H1 (cell line): ENCODE measurements at regions not wholly inside any gene's neighbourhood (a gene's known extent, or its start where the extent isn't known, plus 50 kb on each side); places are given as distances from the start of the nearest gene placed in this dataset.

Experiments
- CTCF ChIA-PET: fragments of 300-600 bp; sonication (Branson Sonifier 250); formaldehyde crosslinking; loops from one replicate; lab custom pipeline; 2021; ENCODE audit not compliant: partially characterized antibody; lab: Charles Lee
- POLR2A ChIA-PET: fragments of 300-600 bp; sonication (Branson Sonifier 250); formaldehyde crosslinking; loops from one replicate; lab custom pipeline; 2021; ENCODE audit warnings: inconsistent platforms; ENCODE audit not compliant: partially characterized antibody; lab: Charles Lee
- DNase-seq, 2 experiments: peaks; one replicate each; pipeline versions ENCODE4 v3.0.0 to v3.0.0-alpha.2; 2010 to 2022; ENCODE audit warnings: low spot score in 2 of 2, low read depth in 1 of 2, mixed read lengths in 1 of 2
- FAIRE-seq: peaks from 2 replicates; lab custom pipeline; 2011; peaks lifted over from hg19 to GRCh38; lab: Jason Lieb, UNC
- H2AFZ ChIP-seq: 2 replicates; pipeline ENCODE4 v1.8.1; 2012; ENCODE audit warnings: low read length, inconsistent platforms
- H2AK5ac ChIP-seq: 2 replicates; pipeline ENCODE4 v1.6.1; 2013; ENCODE audit warnings: low read depth, low read length
- H2BK120ac ChIP-seq: replicated peaks from 2 replicates; pipeline ENCODE3; 2013; ENCODE audit warnings: low read depth, low read length, inconsistent platforms
- H2BK12ac ChIP-seq: 2 replicates; pipeline ENCODE4 v1.6.1; 2013; ENCODE audit warnings: low read depth, low read length
- H2BK15ac ChIP-seq: 2 replicates; pipeline ENCODE4 v1.6.1; 2013; ENCODE audit warnings: low read length
- H2BK20ac ChIP-seq: 2 replicates; pipeline ENCODE4 v1.6.1; 2013; ENCODE audit warnings: low read length
- H2BK5ac ChIP-seq: 2 replicates; pipeline ENCODE4 v1.6.1; 2013; ENCODE audit warnings: low read depth, low read length
- H3K14ac ChIP-seq: 2 replicates; pipeline ENCODE4 v1.6.1; 2013; ENCODE audit warnings: inconsistent platforms; ENCODE audit not compliant: insufficient read length
- H3K18ac ChIP-seq: 2 replicates; pipeline ENCODE4 v1.6.1; 2013; ENCODE audit warnings: low read length; ENCODE audit errors: extremely low read depth
- H3K23ac ChIP-seq: 2 replicates; pipeline ENCODE4 v1.6.1; 2013; ENCODE audit warnings: inconsistent platforms; ENCODE audit not compliant: insufficient read length
- H3K23me2 ChIP-seq: 2 replicates; pipeline ENCODE4 v1.6.1; 2013; ENCODE audit warnings: low read depth, low read length
- H3K27ac ChIP-seq: 2 replicates; pipeline ENCODE4 v1.6.1; 2011; ENCODE audit warnings: low read depth, low read length, inconsistent platforms
- H3K27me3 ChIP-seq, 4 experiments: replicated peaks in 1 of 4; 1 replicate in 1 of 4; 2 replicates in 3 of 4; pipeline versions ENCODE4 v1.6.1 to v1.8.1; 2011 to 2013; ENCODE audit warnings: low read length in 3 of 4, mild to moderate bottlenecking in 3 of 4, inconsistent platforms in 2 of 4, mixed read lengths in 2 of 4, moderate library complexity in 1 of 4; ENCODE audit not compliant: control insufficient read depth in 3 of 4, insufficient read depth in 3 of 4; ENCODE audit errors: extremely low read depth in 1 of 4
- H3K36me3 ChIP-seq, 4 experiments: 2 replicates each; pipeline versions ENCODE4 v1.6.1 to v1.8.1; 2011 to 2013; ENCODE audit warnings: mild to moderate bottlenecking in 4 of 4, low read length in 3 of 4, moderate library complexity in 2 of 4, control low read depth in 1 of 4, inconsistent platforms in 1 of 4; ENCODE audit not compliant: insufficient read depth in 4 of 4, control insufficient read depth in 2 of 4
- H3K4ac ChIP-seq: replicated peaks from 2 replicates; pipeline ENCODE3; 2013; ENCODE audit warnings: low read length, low read depth, mixed read lengths, inconsistent platforms; ENCODE audit not compliant: insufficient read length
- H3K4me1 ChIP-seq, 4 experiments: replicated peaks in 1 of 4; 1 replicate in 1 of 4; 2 replicates in 3 of 4; pipeline versions ENCODE4 v1.6.1 to v1.8.1; 2011 to 2013; ENCODE audit warnings: low read length in 3 of 4, inconsistent platforms in 2 of 4, mixed read lengths in 1 of 4; ENCODE audit not compliant: insufficient read depth in 4 of 4, control insufficient read depth in 3 of 4
- H3K4me2 ChIP-seq, 2 experiments: 2 replicates each; pipeline versions ENCODE4 v1.6.1 to v1.8.1; 2011 to 2013; ENCODE audit warnings: low read depth in 2 of 2, low read length in 2 of 2, control low read depth in 1 of 2, inconsistent platforms in 1 of 2, mild to moderate bottlenecking in 1 of 2; ENCODE audit not compliant: insufficient read depth in 1 of 2
- H3K4me3 ChIP-seq, 4 experiments: fragments of 200-600, 300-600 bp in 1 of 4; sonication (generic), shearing (Covaris generic), sonication (Bioruptor Twin) in 1 of 4; 2 replicates each; pipeline versions ENCODE4 v1.5.1 to v1.8.1; 2011 to 2016; ENCODE audit warnings: low read length in 4 of 4, low read depth in 3 of 4, control low read depth in 2 of 4, inconsistent platforms in 2 of 4, mild to moderate bottlenecking in 2 of 4, mixed read lengths in 1 of 4, moderate library complexity in 1 of 4; ENCODE audit not compliant: insufficient read depth in 2 of 4; ENCODE audit errors: extremely low read depth in 1 of 4
- H3K56ac ChIP-seq: replicated peaks from 2 replicates; pipeline ENCODE3; 2013; ENCODE audit warnings: low read depth, mild to moderate bottlenecking, mixed read lengths, low read length, inconsistent platforms; ENCODE audit not compliant: insufficient read length
- H3K79me1 ChIP-seq: 2 replicates; pipeline ENCODE4 v1.6.1; 2013; ENCODE audit warnings: low read depth, low read length, control low read depth
- H3K79me2 ChIP-seq, 2 experiments: 2 replicates each; pipeline versions ENCODE4 v1.6.1 to v1.8.1; 2012 to 2013; ENCODE audit warnings: low read length in 2 of 2, mild to moderate bottlenecking in 2 of 2, inconsistent platforms in 1 of 2; ENCODE audit not compliant: insufficient read depth in 2 of 2, control insufficient read depth in 1 of 2
- H3K9ac ChIP-seq, 4 experiments: replicated peaks in 1 of 4; 1 replicate in 1 of 4; 2 replicates in 3 of 4; pipeline versions ENCODE4 v1.6.1 to v1.8.1; 2011 to 2013; ENCODE audit warnings: low read depth in 3 of 4, low read length in 3 of 4, control low read depth in 2 of 4, mild to moderate bottlenecking in 2 of 4, moderate library complexity in 2 of 4, inconsistent platforms in 1 of 4; ENCODE audit errors: extremely low read depth in 1 of 4
- H3K9me3 ChIP-seq, 2 experiments: 2 replicates each; pipeline versions ENCODE4 v1.6.1 to v1.8.1; 2012 to 2013; ENCODE audit warnings: mild to moderate bottlenecking in 2 of 2, moderate library complexity in 2 of 2, control low read depth in 1 of 2, inconsistent platforms in 1 of 2, low read depth in 1 of 2, low read length in 1 of 2, mixed read lengths in 1 of 2; ENCODE audit not compliant: insufficient read depth in 2 of 2
- H4K20me1 ChIP-seq, 2 experiments: replicated peaks in 1 of 2; 2 replicates each; pipeline versions ENCODE3 to v1.8.1; 2011 to 2013; ENCODE audit warnings: inconsistent platforms in 2 of 2, low read length in 2 of 2, mild to moderate bottlenecking in 1 of 2; ENCODE audit not compliant: insufficient read depth in 2 of 2, control insufficient read depth in 1 of 2
- H4K5ac ChIP-seq: 2 replicates; pipeline ENCODE4 v1.6.1; 2013; ENCODE audit warnings: low read length, low read depth, mixed read lengths, inconsistent platforms; ENCODE audit not compliant: insufficient read length
- H4K8ac ChIP-seq: 2 replicates; pipeline ENCODE4 v1.8.0; 2013; ENCODE audit warnings: mild to moderate bottlenecking, moderate library complexity, low read length, inconsistent platforms; ENCODE audit not compliant: insufficient read depth; ENCODE audit errors: extremely low read depth
- H4K91ac ChIP-seq: replicated peaks from 2 replicates; pipeline ENCODE3; 2013; ENCODE audit warnings: low read length, mixed read lengths, inconsistent platforms; ENCODE audit not compliant: insufficient read length
- CREB1 ChIP-seq: IDR thresholded peaks from 2 replicates; pipeline ENCODE4 v1.6.1; 2012; ENCODE audit warnings: inconsistent platforms
- FOSL1 ChIP-seq: IDR thresholded peaks from 2 replicates; pipeline ENCODE4 v1.6.1; 2011; ENCODE audit warnings: mild to moderate bottlenecking, low read depth, low read length, moderate library complexity; ENCODE audit not compliant: insufficient read depth
- RBBP5 ChIP-seq: IDR thresholded peaks from 2 replicates; pipeline ENCODE4 v1.7.1; 2012; ENCODE audit warnings: low read depth, mild to moderate bottlenecking, inconsistent platforms, low read length, moderate library complexity, borderline replicate concordance
- RFX5 ChIP-seq: IDR thresholded peaks from 2 replicates; pipeline ENCODE4 v1.6.1; 2011; ENCODE audit warnings: low read depth, low read length, improper control_type of control experiment, borderline replicate concordance
- SAP30 ChIP-seq: fragments of 300-600 bp; sonication (generic); IDR thresholded peaks from 2 replicates; pipeline ENCODE4 v1.7.1; 2012; ENCODE audit warnings: low read length, moderate library complexity, mild to moderate bottlenecking, inconsistent platforms; ENCODE audit not compliant: insufficient read depth, insufficient replicate concordance
- SIRT6 ChIP-seq: IDR thresholded peaks from one replicate; pipeline ENCODE4 v1.7.1; 2012; ENCODE audit warnings: low read length, inconsistent platforms
- SRF ChIP-seq: IDR thresholded peaks from 2 replicates; pipeline ENCODE4 v1.6.1; 2011; ENCODE audit warnings: mild to moderate bottlenecking, low read depth, low read length, moderate library complexity
- WGBS, 2 experiments: shearing (Covaris generic) in 1 of 2; methylation state at CpG; one replicate each; pipeline versions ENCODE4 v1.1.6 to v1.1.7; 2013 to 2015; ENCODE audit warnings: low lambda C conversion rate in 2 of 2, mixed read lengths in 2 of 2, inconsistent platforms in 1 of 2, low coverage in 1 of 2, missing lambda C conversion rate in 1 of 2; ENCODE audit not compliant: insufficient replicate concordance in 2 of 2, insufficient coverage in 1 of 2, insufficient read length in 1 of 2; ENCODE audit errors: extremely low coverage in 1 of 2, missing lambda C conversion rate in 1 of 2; 5-methylcytosine and 5-hydroxymethylcytosine counted together

GRCh38 chr4:67160394-67160793, 384.9 kb downstream of the CENPC start:
- no peak overlapping the region for H3K9ac ChIP-seq
- H2BK120ac ChIP-seq, result no peak overlapping the region
- no peak overlapping the region for H4K8ac ChIP-seq
- no peaks in the 10 kb centered on the region for H3K27me3 ChIP-seq
- FAIRE-seq, result no peak
- H3K36me3 ChIP-seq, result no peaks in the 10 kb centered on the region
- H2AFZ ChIP-seq, result peak overlapping the region; percentile 23; the same call in 1 of the 2 replicates
- H4K20me1 ChIP-seq, result no peaks in the 10 kb centered on the region
- peaks cover 0 to 3% (median 2%) of the 10 kb centered on the region in 4 experiments; a peak in 2 of 7 replicates for H3K4me1 ChIP-seq
- H2BK20ac ChIP-seq, result no peak overlapping the region
- H3K4me2 ChIP-seq, result no peak overlapping the region
- H2BK15ac ChIP-seq, result no peak overlapping the region
- H2BK5ac ChIP-seq, result no peak overlapping the region
- no peak overlapping the region for H3K4me3 ChIP-seq
- H3K4ac ChIP-seq, result no peak overlapping the region
- no peak overlapping the region for H3K14ac ChIP-seq
- H3K79me2 ChIP-seq, result no peaks in the 10 kb centered on the region
- H3K23me2 ChIP-seq, result no peaks in the 10 kb centered on the region
- no peak overlapping the region for H3K27ac ChIP-seq
- H4K91ac ChIP-seq, result no peak overlapping the region
- DNase-seq, result no peak
- no peaks in the 10 kb centered on the region for H3K79me1 ChIP-seq
- no peaks in the 10 kb centered on the region; a peak in 1 of 4 replicates for H3K9me3 ChIP-seq
- POLR2A ChIA-PET, result no interaction called here
- no peak overlapping the region for H4K5ac ChIP-seq
- H3K23ac ChIP-seq, result no peak overlapping the region
- CTCF ChIA-PET, result interaction anchor here (0.6 to 2.1 kb wide), 3 partner anchors 10 to 352 kb away, joined by 3 to 9 read pairs (median 4); no protein-coding TSS in a partner anchor
- H2AK5ac ChIP-seq, result no peak overlapping the region
- no peak overlapping the region for H3K56ac ChIP-seq
- TF ChIP-seq CREB1 (no peak), SRF (no peak), RBBP5 (no peak), SAP30 (no peak), RFX5 (no peak), SIRT6 (no peak), FOSL1 (no peak)
- 85% methylated on average over 3 of the region's 3 CpGs; no CpG with 5 or more reads in 1 of the 2 experiments for WGBS, 2 experiments
- H2BK12ac ChIP-seq, result no peak overlapping the region
- no peak overlapping the region for H3K18ac ChIP-seq
